HG02852 (cell line): ENCODE measurements at regions not wholly inside any gene's neighbourhood (a gene's known extent, or its start where the extent isn't known, plus 50 kb on each side); places are given as distances from the start of the nearest gene placed in this dataset.
"Not testable (repeated sequence)": the region's sequence is repeated elsewhere in the genome, so short reads cannot be mapped to it uniquely, and the experiment has no call there.

ENCODE experiments used
- ATAC-seq: cut with Tn5 transposase; IDR thresholded peaks from one replicate; pipeline ENCODE4 v1.9.1; 2021; ENCODE audit warnings: mild to moderate bottlenecking, moderate library complexity; ENCODE audit not compliant: unreplicated experiment

- ATAC-seq: no peak
Measured at GRCh38 chrX:40885989-40886388, 150.6 kb upstream of the MED14 start.

GRCh38 chrX:40887476-40887875, 152.1 kb upstream of the MED14 start:
- no peak for ATAC-seq

- no peak for ATAC-seq
Measured at GRCh38 chrX:40891798-40892197, 156.5 kb upstream of the MED14 start.

GRCh38 chrX:40893251-40893910, 158.0 kb upstream of the MED14 start:
- no peak for ATAC-seq

GRCh38 chrX:40895246-40895645, 159.9 kb upstream of the MED14 start:
- no peak for ATAC-seq

- ATAC-seq: no peak
Measured at GRCh38 chrX:40897718-40898270, 162.5 kb upstream of the MED14 start.

- ATAC-seq: not testable (repeated sequence)
Measured at GRCh38 chrX:40904739-40905138, 169.4 kb upstream of the MED14 start.

- no peak for ATAC-seq
Measured at GRCh38 chrX:40908026-40908425, 172.7 kb upstream of the MED14 start.

GRCh38 chrX:40908857-40909475, 173.6 kb upstream of the MED14 start:
- no peak for ATAC-seq

GRCh38 chrX:40912166-40912565, 173.1 kb upstream of the USP9X start:
- no peak for ATAC-seq

- no peak for ATAC-seq
Measured at GRCh38 chrX:40912576-40912975, 172.7 kb upstream of the USP9X start.

GRCh38 chrX:40920351-40920750, 164.9 kb upstream of the USP9X start:
- no peak for ATAC-seq

- no peak for ATAC-seq
Measured at GRCh38 chrX:40922307-40922706, 162.9 kb upstream of the USP9X start.

GRCh38 chrX:40926739-40927427, 158.4 kb upstream of the USP9X start:
- ATAC-seq: not testable (repeated sequence)

GRCh38 chrX:40928076-40928475, 157.2 kb upstream of the USP9X start:
- ATAC-seq: no peak

- no peak for ATAC-seq
Measured at GRCh38 chrX:40931921-40932320, 153.3 kb upstream of the USP9X start.

- no peak for ATAC-seq
Measured at GRCh38 chrX:40933132-40933705, 152.0 kb upstream of the USP9X start.

GRCh38 chrX:40933706-40934425, 151.4 kb upstream of the USP9X start:
- ATAC-seq: no peak

- ATAC-seq: no peak
Measured at GRCh38 chrX:40936827-40937226, 148.4 kb upstream of the USP9X start.

- ATAC-seq: no peak
Measured at GRCh38 chrX:40938423-40938822, 146.8 kb upstream of the USP9X start.

- no peak for ATAC-seq
Measured at GRCh38 chrX:40943093-40943641, 142.1 kb upstream of the USP9X start.
